Prostate gland (tissue), 2 donors: ENCODE measurements at regions not wholly inside any gene's neighbourhood (a gene's known extent, or its start where the extent isn't known, plus 50 kb on each side); places are given as distances from the start of the nearest gene placed in this dataset.

ENCODE experiments used
- DNase-seq: peaks from one replicate; pipeline ENCODE4 v3.0.0-alpha.2; 2019; ENCODE audit warnings: low spot score
- H3K27ac ChIP-seq, 2 donors: fragments of 200-600 bp; sonication (generic); 2 replicates each; pipeline ENCODE4 v1.5.1; 2017 to 2019
- H3K27me3 ChIP-seq: fragments of 200-600 bp; sonication (generic); replicated peaks from 2 replicates; pipeline ENCODE4 v1.5.1; 2019; ENCODE audit not compliant: insufficient read depth
- H3K36me3 ChIP-seq, 2 donors: fragments of 200-600 bp; sonication (generic); 1 replicate in 1 of 2; 2 replicates in 1 of 2; pipeline versions ENCODE4 v1.5.1 to v1.8.1; 2017 to 2019
- H3K4me1 ChIP-seq: fragments of 200-600 bp; sonication (generic); replicated peaks from 2 replicates; pipeline ENCODE4 v1.5.1; 2019
- H3K4me3 ChIP-seq, 2 donors: fragments of 200-600 bp; sonication (generic); 2 replicates each; pipeline ENCODE4 v1.5.1; 2017 to 2019
- H3K9me3 ChIP-seq: fragments of 200-600 bp; sonication (generic); 2 replicates; pipeline ENCODE4 v1.5.1; 2017
- CTCF ChIP-seq, 4 experiments: fragments of 200-600 bp in 2 of 4; fragments of 450-650 bp in 2 of 4; sonication (generic) in 2 of 4; IDR thresholded peaks; 1 replicate in 3 of 4; 2 replicates in 1 of 4; pipeline ENCODE4 v1.5.1; 2016 to 2019; ENCODE audit warnings: antibody characterized with exemption in 4 of 4, mild to moderate bottlenecking in 2 of 4, moderate library complexity in 2 of 4
- POLR2A ChIP-seq: fragments of 450-650 bp; IDR thresholded peaks from one replicate; pipeline ENCODE4 v1.6.1; 2016; ENCODE audit warnings: antibody characterized with exemption, mild to moderate bottlenecking
- POLR2AphosphoS5 ChIP-seq: sonication (generic); formaldehyde crosslinking; IDR thresholded peaks from one replicate; pipeline ENCODE4 v1.6.1; 2017; ENCODE audit warnings: antibody characterized with exemption
- WGBS: methylation state at CpG from one replicate; pipeline ENCODE4 v1.1.5; 2018; 5-methylcytosine and 5-hydroxymethylcytosine counted together
- intact Hi-C: fragments of 100-400 bp; cut with DNase I; formaldehyde crosslinking; loops from one replicate; pipeline ENCODE4 v1.14.2; 2022

- intact Hi-C loops: no loop called here
- Histone ChIP-seq H3K9me3 (no peaks in the 10 kb centered on the region), H3K4me3 (no peak overlapping the region), H3K27ac (no peak overlapping the region), H3K36me3 (no peaks in the 10 kb centered on the region), H3K4me1 (no peaks in the 10 kb centered on the region), H3K27me3 (no peaks in the 10 kb centered on the region)
- TF ChIP-seq POLR2A (no peak), CTCF (IDR thresholded peaks at IDR 0.05) (no peak), POLR2AphosphoS5 (no peak)
- WGBS: 71% methylated on average over 4 of the region's 4 CpGs
- DNase-seq: no peak
Observed at GRCh38 chr6:119676961-119677360, 327.4 kb upstream of the MAN1A1 start.

- H3K27me3 ChIP-seq: no peaks in the 10 kb centered on the region
- no peaks in the 10 kb centered on the region for H3K9me3 ChIP-seq
- H3K27ac ChIP-seq: no peak overlapping the region
- no peaks in the 10 kb centered on the region for H3K4me1 ChIP-seq
- intact Hi-C loops: no loop called here
- TF ChIP-seq POLR2AphosphoS5: no peak
- no peak for TF ChIP-seq POLR2A
- TF ChIP-seq CTCF (IDR thresholded peaks at IDR 0.05): no peak
- DNase-seq: no peak
- H3K4me3 ChIP-seq: no peak overlapping the region
- H3K36me3 ChIP-seq: no peaks in the 10 kb centered on the region
- WGBS: 71% methylated on average over 1 of the region's 1 CpG
Observed at GRCh38 chr6:119676230-119676629, 326.7 kb upstream of the MAN1A1 start.

GRCh38 chr6:119673741-119674140 lies 324.2 kb upstream of the MAN1A1 start:
- Histone ChIP-seq H3K9me3 (no peaks in the 10 kb centered on the region), H3K27ac (no peak overlapping the region), H3K27me3 (no peaks in the 10 kb centered on the region), H3K4me3 (no peak overlapping the region), H3K36me3 (no peaks in the 10 kb centered on the region), H3K4me1 (no peaks in the 10 kb centered on the region)
- no peak for TF ChIP-seq POLR2AphosphoS5
- no peak for TF ChIP-seq CTCF (IDR thresholded peaks at IDR 0.05)
- no peak for TF ChIP-seq POLR2A
- intact Hi-C loops: no loop called here
- DNase-seq: no peak

GRCh38 chr6:119672725-119673124 lies 323.2 kb upstream of the MAN1A1 start:
- intact Hi-C loops: no loop called here
- no peaks in the 10 kb centered on the region for H3K9me3 ChIP-seq
- H3K27ac ChIP-seq: no peak overlapping the region
- H3K27me3 ChIP-seq: no peaks in the 10 kb centered on the region
- TF ChIP-seq CTCF (IDR thresholded peaks at IDR 0.05) (no peak), POLR2A (no peak), POLR2AphosphoS5 (no peak)
- no peak overlapping the region for H3K4me3 ChIP-seq
- 74% methylated on average over 1 of the region's 1 CpG for WGBS
- no peaks in the 10 kb centered on the region for H3K4me1 ChIP-seq
- DNase-seq: no peak
- H3K36me3 ChIP-seq: no peaks in the 10 kb centered on the region

- Histone ChIP-seq H3K27ac (no peak overlapping the region), H3K27me3 (no peaks in the 10 kb centered on the region), H3K4me3 (no peak overlapping the region), H3K36me3 (no peaks in the 10 kb centered on the region), H3K9me3 (no peaks in the 10 kb centered on the region), H3K4me1 (no peaks in the 10 kb centered on the region)
- TF ChIP-seq POLR2AphosphoS5: no peak
- no peak for TF ChIP-seq POLR2A
- no peak for TF ChIP-seq CTCF (IDR thresholded peaks at IDR 0.05)
- intact Hi-C loops: no loop called here
- no peak for DNase-seq
- 90% methylated on average over 2 of the region's 2 CpGs for WGBS
Observed at GRCh38 chr6:119671105-119671504, 321.5 kb upstream of the MAN1A1 start.
